ENCODE measurements at regions not wholly inside any gene's neighbourhood (a gene's known extent, or its start where the extent isn't known, plus 50 kb on each side); places are given as distances from the start of the nearest gene placed in this dataset.

- no peak for TF ChIP-seq POLR2A (IDR thresholded peaks at IDR 0.05)
- no peak for TF ChIP-seq CTCF (IDR thresholded peaks at IDR 0.05)
- no peak for TF ChIP-seq POLR2AphosphoS5 (IDR thresholded peaks at IDR 0.05)
- DNase-seq (ENCODE audit: low spot score) = no peak
- Histone ChIP-seq H3K4me3 (no peak overlapping the region), H3K9me3 (no peaks in the 10 kb centered on the region), H3K36me3 (no peaks in the 10 kb centered on the region), H3K27ac (no peak overlapping the region), H3K27me3 (replicated peaks; ENCODE audit: insufficient read depth) (no peaks in the 10 kb centered on the region), H3K4me1 (replicated peaks) (no peaks in the 10 kb centered on the region)
- 30% methylated on average over 18 of the region's 18 CpGs for WGBS
- intact Hi-C loops (cut with DNase I) = no loop called here
Observed at GRCh38 chr3:180743813-180744590, 64.7 kb upstream of the CCDC39 start.

- H3K9me3 ChIP-seq = no peaks in the 10 kb centered on the region
- H3K27ac ChIP-seq = no peak overlapping the region
- no peak overlapping the region for H3K4me3 ChIP-seq
- WGBS = 23% methylated on average over 1 of the region's 1 CpG
- no peaks in the 10 kb centered on the region for H3K36me3 ChIP-seq
- H3K27me3 ChIP-seq (replicated peaks; ENCODE audit: insufficient read depth) = no peaks in the 10 kb centered on the region
- no peaks in the 10 kb centered on the region for H3K4me1 ChIP-seq (replicated peaks)
- TF ChIP-seq POLR2A (IDR thresholded peaks at IDR 0.05) (no peak), CTCF (IDR thresholded peaks at IDR 0.05) (no peak), POLR2AphosphoS5 (IDR thresholded peaks at IDR 0.05) (no peak)
- no peak for DNase-seq (ENCODE audit: low spot score)
- intact Hi-C loops (cut with DNase I) = no loop called here
Observed at GRCh38 chr3:180747805-180748361, 68.6 kb upstream of the CCDC39 start.

GRCh38 chr3:180749322-180749721, 70.0 kb upstream of the CCDC39 start:
- WGBS = 57% methylated on average over 3 of the region's 3 CpGs

GRCh38 chr3:180749796-180750195, 70.5 kb upstream of the CCDC39 start:
- Histone ChIP-seq H3K9me3 (no peaks in the 10 kb centered on the region), H3K27me3 (replicated peaks; ENCODE audit: insufficient read depth) (no peaks in the 10 kb centered on the region), H3K4me1 (replicated peaks) (no peaks in the 10 kb centered on the region), H3K36me3 (no peaks in the 10 kb centered on the region), H3K4me3 (no peak overlapping the region), H3K27ac (no peak overlapping the region)
- no peak for DNase-seq (ENCODE audit: low spot score)
- intact Hi-C loops (cut with DNase I) = no loop called here
- TF ChIP-seq CTCF (IDR thresholded peaks at IDR 0.05) (no peak), POLR2A (IDR thresholded peaks at IDR 0.05) (no peak), POLR2AphosphoS5 (IDR thresholded peaks at IDR 0.05) (no peak)

More at GRCh38 chr3:180749322-180749721, 70.0 kb upstream of the CCDC39 start:
- H3K4me1 ChIP-seq (replicated peaks) = no peaks in the 10 kb centered on the region
- H3K9me3 ChIP-seq = no peaks in the 10 kb centered on the region
- no peak for DNase-seq (ENCODE audit: low spot score)
- H3K27ac ChIP-seq = no peak overlapping the region
- H3K27me3 ChIP-seq (replicated peaks; ENCODE audit: insufficient read depth) = no peaks in the 10 kb centered on the region
- TF ChIP-seq CTCF (IDR thresholded peaks at IDR 0.05) (no peak), POLR2AphosphoS5 (IDR thresholded peaks at IDR 0.05) (no peak), POLR2A (IDR thresholded peaks at IDR 0.05) (no peak)
- no peaks in the 10 kb centered on the region for H3K36me3 ChIP-seq
- no peak overlapping the region for H3K4me3 ChIP-seq
- intact Hi-C loops (cut with DNase I) = no loop called here

GRCh38 chr3:180755556-180755955, 76.3 kb upstream of the CCDC39 start:
- Histone ChIP-seq H3K4me3 (no peak overlapping the region), H3K27ac (no peak overlapping the region), H3K36me3 (no peaks in the 10 kb centered on the region), H3K27me3 (replicated peaks; ENCODE audit: insufficient read depth) (no peaks in the 10 kb centered on the region), H3K4me1 (replicated peaks) (no peaks in the 10 kb centered on the region), H3K9me3 (no peaks in the 10 kb centered on the region)
- 46% methylated on average over 2 of the region's 2 CpGs for WGBS
- TF ChIP-seq POLR2AphosphoS5 (IDR thresholded peaks at IDR 0.05) (no peak), POLR2A (IDR thresholded peaks at IDR 0.05) (no peak), CTCF (IDR thresholded peaks at IDR 0.05) (no peak)
- intact Hi-C loops (cut with DNase I) = no loop called here
- DNase-seq (ENCODE audit: low spot score) = no peak
